ENCODE measurements at regions not wholly inside any gene's neighbourhood (a gene's known extent, or its start where the extent isn't known, plus 50 kb on each side); places are given as distances from the start of the nearest gene placed in this dataset.

- TF ChIP-seq CTCF (IDR thresholded peaks at IDR 0.05) (no peak), MAZ (IDR thresholded peaks at IDR 0.05; ENCODE audit: borderline replicate concordance, low read depth, low read length) (no peak), EP300 (IDR thresholded peaks at IDR 0.05) (no peak), HMGXB4 (CRISPR knock-in tag; IDR thresholded peaks at IDR 0.05; ENCODE audit: borderline replicate concordance) (no peak), JUN (IDR thresholded peaks at IDR 0.05) (no peak), USF2 (IDR thresholded peaks at IDR 0.05) (no peak), TP53 (CRISPR knock-in tag; IDR thresholded peaks at IDR 0.05) (no peak)
Observed at GRCh38 chr5:61949679-61950435, 356.1 kb upstream of the KIF2A start.
